Endothelial cell of umbilical vein (primary cell): ENCODE measurements at regions not wholly inside any gene's neighbourhood (a gene's known extent, or its start where the extent isn't known, plus 50 kb on each side); places are given as distances from the start of the nearest gene placed in this dataset.

Experiments
- BruUV-seq: library from RNA; stranded (reverse); fragments of 400-500 nt; replicated peaks from 2 replicates; lab custom pipeline; 2021; lab: Mats Ljungman, UMichigan
- CTCF ChIA-PET: fragments of 300-600, 350-600 bp; sonication (Branson Sonifier 250); formaldehyde crosslinking; loops from one replicate; lab custom pipeline; 2021; ENCODE audit warnings: antibody characterized with exemption, inconsistent platforms; lab: Charles Lee
- POLR2A ChIA-PET: fragments of 300-600, 350-600 bp; sonication (Branson Sonifier 250); formaldehyde crosslinking; loops from one replicate; lab custom pipeline; 2021; ENCODE audit warnings: antibody characterized with exemption, inconsistent platforms; lab: Charles Lee
- DNase-seq: peaks from one replicate; pipeline ENCODE4 v3.0.0-alpha.2; 2011; ENCODE audit warnings: low read depth, low spot score
- FAIRE-seq: peaks from 2 replicates; lab custom pipeline; 2011; peaks lifted over from hg19 to GRCh38; lab: Jason Lieb, UNC
- H2AFZ ChIP-seq: 2 replicates; pipeline ENCODE4 v1.6.0; 2012; ENCODE audit warnings: low read depth, low read length, control low read depth, inconsistent platforms
- H3K27ac ChIP-seq: 2 replicates; pipeline ENCODE4 v1.5.1; 2011; ENCODE audit warnings: low read depth, mild to moderate bottlenecking, control low read depth, low read length, moderate library complexity; ENCODE audit not compliant: insufficient read depth
- H3K27me3 ChIP-seq, 2 experiments: 2 replicates each; pipeline versions ENCODE4 v1.6.0 to v1.6.1; 2011; ENCODE audit warnings: low read length in 2 of 2, mixed read lengths in 1 of 2; ENCODE audit not compliant: control insufficient read depth in 2 of 2, insufficient read depth in 2 of 2
- H3K36me3 ChIP-seq, 2 experiments: 2 replicates in 1 of 2; 3 replicates in 1 of 2; pipeline ENCODE4 v1.5.1; 2011; ENCODE audit warnings: low read length in 2 of 2, mild to moderate bottlenecking in 1 of 2, moderate library complexity in 1 of 2; ENCODE audit not compliant: control insufficient read depth in 2 of 2, insufficient read depth in 2 of 2; ENCODE audit errors: extremely low read depth in 1 of 2
- H3K4me1 ChIP-seq: 3 replicates; pipeline ENCODE4 v1.5.1; 2011; ENCODE audit warnings: mild to moderate bottlenecking, low read length; ENCODE audit not compliant: control insufficient read depth, insufficient read depth; ENCODE audit errors: extremely low read depth
- H3K4me2 ChIP-seq: 2 replicates; pipeline ENCODE4 v1.6.1; 2011; ENCODE audit warnings: low read length, control low read depth, mixed read lengths; ENCODE audit not compliant: insufficient read depth
- H3K4me3 ChIP-seq, 3 experiments: fragments of 200-600 bp in 1 of 3; sonication (generic), shearing (Covaris generic) in 1 of 3; replicated peaks in 1 of 3; 2 replicates each; pipeline ENCODE4 v1.5.1; 2011 to 2016; ENCODE audit warnings: control low read depth in 3 of 3, low read length in 3 of 3, mild to moderate bottlenecking in 2 of 3, inconsistent platforms in 1 of 3, low read depth in 1 of 3, moderate library complexity in 1 of 3; ENCODE audit not compliant: insufficient read depth in 1 of 3
- H3K79me2 ChIP-seq: 2 replicates; pipeline ENCODE4 v1.6.0; 2012; ENCODE audit warnings: low read length, inconsistent platforms; ENCODE audit not compliant: control insufficient read depth, insufficient read depth
- H3K9ac ChIP-seq: replicated peaks from 2 replicates; pipeline ENCODE3; 2011; ENCODE audit warnings: low read length, control low read depth; ENCODE audit not compliant: insufficient read depth; ENCODE audit errors: extremely low read depth
- H3K9me1 ChIP-seq: replicated peaks from 3 replicates; pipeline ENCODE4 v1.6.0; 2011; ENCODE audit warnings: mild to moderate bottlenecking, low read length; ENCODE audit not compliant: control insufficient read depth, insufficient read depth; ENCODE audit errors: extremely low read depth
- H3K9me3 ChIP-seq: replicated peaks from 2 replicates; pipeline ENCODE4 v1.5.1; 2012; ENCODE audit warnings: low read length, inconsistent platforms; ENCODE audit not compliant: control insufficient read depth, insufficient read depth
- H4K20me1 ChIP-seq: replicated peaks from 2 replicates; pipeline ENCODE3; 2011; ENCODE audit warnings: mild to moderate bottlenecking, low read length; ENCODE audit not compliant: control insufficient read depth, insufficient read depth; ENCODE audit errors: extremely low read depth
- EZH2 ChIP-seq: IDR thresholded peaks from 2 replicates; pipeline ENCODE4 v1.6.1; 2012; ENCODE audit warnings: borderline replicate concordance, low read depth, mild to moderate bottlenecking, moderate library complexity, low read length, inconsistent platforms; ENCODE audit not compliant: severe bottlenecking
- FOS ChIP-seq: IDR thresholded peaks from 2 replicates; pipeline ENCODE4 v1.6.1; 2011; ENCODE audit warnings: mild to moderate bottlenecking, low read length, moderate library complexity, borderline replicate concordance; ENCODE audit not compliant: insufficient read depth
- GATA2 ChIP-seq: IDR thresholded peaks from 2 replicates; pipeline ENCODE4 v1.7.0; 2011; ENCODE audit warnings: low read depth, mild to moderate bottlenecking, moderate library complexity, mixed read lengths, low read length; ENCODE audit not compliant: insufficient read length, insufficient read depth
- JUN ChIP-seq: IDR thresholded peaks from 2 replicates; pipeline ENCODE4 v1.6.1; 2011; ENCODE audit warnings: borderline replicate concordance, low read depth; ENCODE audit not compliant: insufficient read length, insufficient read depth
- MYC ChIP-seq: IDR thresholded peaks from one replicate; pipeline ENCODE4 v1.6.1; 2011; ENCODE audit warnings: mild to moderate bottlenecking, low read depth, low read length
- POLR2A ChIP-seq: IDR thresholded peaks from 2 replicates; pipeline ENCODE4 v1.6.1; 2012; ENCODE audit warnings: low read depth, mild to moderate bottlenecking, control low read depth, low read length
- POLR2AphosphoS5 ChIP-seq: IDR thresholded peaks from 2 replicates; pipeline ENCODE4 v1.6.1; 2012; ENCODE audit warnings: low read depth, mild to moderate bottlenecking, control low read depth, low read length, moderate library complexity; ENCODE audit not compliant: insufficient read depth
- dilution Hi-C: fragments of 300-500 bp; cut with MboI; formaldehyde crosslinking; loops from one replicate; pipeline ENCODE4 v1.15.0; 2019; ENCODE audit warnings: low sequenced_read_pairs; ENCODE audit not compliant: extremely low pct_ligation_motif_present
- intact Hi-C: fragments of 100-400 bp; cut with micrococcal nuclease; formaldehyde crosslinking; loops from one replicate; pipeline ENCODE4 v1.10.0; 2022
- TF ChIP-seq, protein P1 (sequence below), 2 donors: IDR thresholded peaks; 1 replicate in 1 of 2; 2 replicates in 1 of 2; pipeline ENCODE4 v1.5.1; 2011; ENCODE audit warnings: low read length in 2 of 2, mild to moderate bottlenecking in 2 of 2, moderate library complexity in 2 of 2, control low read depth in 1 of 2, inconsistent platforms in 1 of 2, low read depth in 1 of 2; ENCODE audit not compliant: insufficient read depth in 1 of 2; ENCODE audit errors: extremely low read depth in 1 of 2

DNA sequence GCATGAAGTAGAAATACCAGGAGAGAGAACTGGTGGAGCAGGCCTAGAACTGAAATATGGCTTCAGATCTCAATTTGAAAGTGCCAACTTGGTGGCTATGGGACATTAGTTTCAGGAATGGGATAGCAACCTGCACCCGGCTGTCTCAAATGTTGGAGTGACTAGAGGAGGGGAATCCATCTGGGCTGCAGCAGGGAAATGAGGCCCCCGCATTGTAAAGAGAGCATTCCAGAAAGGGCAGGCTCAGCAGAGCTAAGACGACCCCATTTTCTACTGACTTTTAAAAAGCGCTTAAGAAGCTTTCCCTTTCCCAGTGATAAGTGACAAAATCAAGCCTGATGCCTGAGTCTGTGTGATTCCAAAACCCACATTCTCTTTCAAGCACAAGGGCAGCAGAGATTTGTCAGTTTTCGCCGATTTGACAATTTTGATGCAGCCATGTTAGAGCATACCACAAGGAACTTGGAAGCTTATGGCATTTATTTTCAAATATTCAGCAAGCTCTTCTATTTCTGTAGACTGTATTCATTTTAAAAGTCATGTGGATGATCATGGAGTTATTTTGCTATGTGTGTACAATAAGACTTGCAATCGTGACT is 119.8 kb upstream of the ARHGAP28 start:
- TF ChIP-seq, protein P1, sequence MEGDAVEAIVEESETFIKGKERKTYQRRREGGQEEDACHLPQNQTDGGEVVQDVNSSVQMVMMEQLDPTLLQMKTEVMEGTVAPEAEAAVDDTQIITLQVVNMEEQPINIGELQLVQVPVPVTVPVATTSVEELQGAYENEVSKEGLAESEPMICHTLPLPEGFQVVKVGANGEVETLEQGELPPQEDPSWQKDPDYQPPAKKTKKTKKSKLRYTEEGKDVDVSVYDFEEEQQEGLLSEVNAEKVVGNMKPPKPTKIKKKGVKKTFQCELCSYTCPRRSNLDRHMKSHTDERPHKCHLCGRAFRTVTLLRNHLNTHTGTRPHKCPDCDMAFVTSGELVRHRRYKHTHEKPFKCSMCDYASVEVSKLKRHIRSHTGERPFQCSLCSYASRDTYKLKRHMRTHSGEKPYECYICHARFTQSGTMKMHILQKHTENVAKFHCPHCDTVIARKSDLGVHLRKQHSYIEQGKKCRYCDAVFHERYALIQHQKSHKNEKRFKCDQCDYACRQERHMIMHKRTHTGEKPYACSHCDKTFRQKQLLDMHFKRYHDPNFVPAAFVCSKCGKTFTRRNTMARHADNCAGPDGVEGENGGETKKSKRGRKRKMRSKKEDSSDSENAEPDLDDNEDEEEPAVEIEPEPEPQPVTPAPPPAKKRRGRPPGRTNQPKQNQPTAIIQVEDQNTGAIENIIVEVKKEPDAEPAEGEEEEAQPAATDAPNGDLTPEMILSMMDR (IDR thresholded peaks at IDR 0.05; ENCODE audit: extremely low read depth in 1 of 2, insufficient read depth in 1 of 2, low read depth in 1 of 2, low read length in 2 of 2): no peak
- TF ChIP-seq FOS (no peak), MYC (no peak), POLR2A (no peak), JUN (no peak), GATA2 (no peak), EZH2 (no peak), POLR2AphosphoS5 (no peak)
- POLR2A ChIA-PET: no interaction called here
- Histone ChIP-seq H3K79me2 (no peaks in the 10 kb centered on the region), H2AFZ (no peak overlapping the region), H3K27ac (no peak overlapping the region), H3K4me2 (no peak overlapping the region), H3K36me3 (no peaks in the 10 kb centered on the region), H3K4me1 (no peaks in the 10 kb centered on the region), H3K9me3 (no peaks in the 10 kb centered on the region), H3K9ac (no peak overlapping the region), H3K27me3 (peaks cover 0 to 2% of the 10 kb centered on the region in 2 experiments), H4K20me1 (no peaks in the 10 kb centered on the region), H3K4me3 (no peak overlapping the region), H3K9me1 (no peaks in the 10 kb centered on the region)
- no TSS peak for BruUV-seq
- FAIRE-seq (no peak), DNase-seq (no peak)
- CTCF ChIA-PET: interaction anchor here (1.3 to 2.3 kb wide), 3 partner anchors 12 to 276 kb away, joined by 5 to 7 read pairs (median 5); no protein-coding TSS in a partner anchor
- dilution Hi-C loops (no loop called here), intact Hi-C loops (no loop called here)
